H1 (cell line): ENCODE measurements at regions not wholly inside any gene's neighbourhood (a gene's known extent, or its start where the extent isn't known, plus 50 kb on each side); places are given as distances from the start of the nearest gene placed in this dataset.

ENCODE experiments used
- RFX5 ChIP-seq: IDR thresholded peaks from 2 replicates; pipeline ENCODE4 v1.6.1; 2011; ENCODE audit warnings: low read depth, low read length, improper control_type of control experiment, borderline replicate concordance
- SIRT6 ChIP-seq: IDR thresholded peaks from one replicate; pipeline ENCODE4 v1.7.1; 2012; ENCODE audit warnings: low read length, inconsistent platforms

- no peak for TF ChIP-seq SIRT6
- TF ChIP-seq RFX5 = no peak
Observed at GRCh38 chr10:113438652-113439051, 114.2 kb upstream of the HABP2 start (continued).
